SK-N-SH treated with all-trans-retinoic acid at 6 μM for 48 hours (cell line): ENCODE measurements at regions not wholly inside any gene's neighbourhood (a gene's known extent, or its start where the extent isn't known, plus 50 kb on each side); places are given as distances from the start of the nearest gene placed in this dataset.

Experiments used
- ATAC-seq: fragments of 200-7000 bp; cut with Tn5 transposase; 3 replicates; pipeline ENCODE4 v1.9.1; 2020; ENCODE audit warnings: mild to moderate bottlenecking, moderate library complexity
- ARNTL ChIP-seq: fragments of 450-650 bp; formaldehyde crosslinking; IDR thresholded peaks from 2 replicates; pipeline ENCODE4 v1.5.0; 2020; ENCODE audit warnings: low read depth, mild to moderate bottlenecking, moderate library complexity, borderline replicate concordance
- BACH2 ChIP-seq: fragments of 250-450 bp; sonication (Bioruptor Pico); IDR thresholded peaks from 2 replicates; pipeline ENCODE4 v1.9.0; 2021; ENCODE audit warnings: mild to moderate bottlenecking, borderline replicate concordance
- CREB5 ChIP-seq: fragments of 250-450 bp; sonication (Bioruptor Pico); IDR thresholded peaks from 2 replicates; pipeline ENCODE4 v1.5.1; 2020; ENCODE audit warnings: low read depth, mild to moderate bottlenecking, moderate library complexity
- CSDC2 ChIP-seq: fragments of 250-450 bp; sonication (Bioruptor Pico); IDR thresholded peaks from 2 replicates; pipeline ENCODE4 v1.5.0; 2020; ENCODE audit warnings: mild to moderate bottlenecking, moderate library complexity
- CSRNP3 ChIP-seq: fragments of 250-450 bp; sonication (Bioruptor Pico); IDR thresholded peaks from 2 replicates; pipeline ENCODE4 v1.5.1; 2021; ENCODE audit warnings: mild to moderate bottlenecking, moderate library complexity
- ESRRG ChIP-seq: fragments of 250-450 bp; sonication (Bioruptor Pico); IDR thresholded peaks from 2 replicates; pipeline ENCODE4 v1.6.1; 2021; ENCODE audit warnings: mild to moderate bottlenecking
- GLIS3 ChIP-seq: fragments of 250-450 bp; sonication (Bioruptor Pico); IDR thresholded peaks from 2 replicates; pipeline ENCODE4 v1.5.0; 2020; ENCODE audit warnings: mild to moderate bottlenecking, moderate library complexity
- ISL1 ChIP-seq: fragments of 250-450 bp; sonication (Bioruptor Pico); IDR thresholded peaks from 2 replicates; pipeline ENCODE4 v2.1.2; 2022; ENCODE audit warnings: mild to moderate bottlenecking, moderate library complexity
- OSR1 ChIP-seq: fragments of 250-450 bp; sonication (Bioruptor Pico); IDR thresholded peaks from 2 replicates; pipeline ENCODE4 v1.8.0; 2022; ENCODE audit warnings: moderate library complexity, mild to moderate bottlenecking, inconsistent platforms
- PATZ1 ChIP-seq: fragments of 250-450 bp; sonication (Bioruptor Pico); IDR thresholded peaks from 2 replicates; pipeline ENCODE4 v1.8.0; 2020; ENCODE audit warnings: mild to moderate bottlenecking, moderate library complexity, borderline replicate concordance
- POU6F1 ChIP-seq: fragments of 250-450 bp; sonication (Bioruptor Pico); IDR thresholded peaks from 2 replicates; pipeline ENCODE4 v1.8.0; 2021; ENCODE audit warnings: low read depth, mild to moderate bottlenecking, moderate library complexity, borderline replicate concordance
- PPARA ChIP-seq: fragments of 250-450 bp; sonication (Bioruptor Pico); IDR thresholded peaks from 2 replicates; pipeline ENCODE4 v1.5.0; 2020; ENCODE audit warnings: mild to moderate bottlenecking, borderline replicate concordance
- RARB ChIP-seq: fragments of 250-450 bp; sonication (Bioruptor Pico); IDR thresholded peaks from 2 replicates; pipeline ENCODE4 v1.8.0; 2021; ENCODE audit warnings: mild to moderate bottlenecking, moderate library complexity
- SNAI2 ChIP-seq: fragments of 250-450 bp; sonication (Bioruptor Pico); IDR thresholded peaks from 2 replicates; pipeline ENCODE4 v1.5.0; 2020; ENCODE audit warnings: mild to moderate bottlenecking, moderate library complexity
- TCF4 ChIP-seq: fragments of 250-450 bp; sonication (Bioruptor Pico); IDR thresholded peaks from 2 replicates; pipeline ENCODE4 v1.8.0; 2021; ENCODE audit warnings: mild to moderate bottlenecking, moderate library complexity, borderline replicate concordance
- TOX ChIP-seq: fragments of 250-450 bp; sonication (Bioruptor Pico); IDR thresholded peaks from 2 replicates; pipeline ENCODE4 v1.8.0; 2021; ENCODE audit warnings: mild to moderate bottlenecking, moderate library complexity, borderline replicate concordance
- TSHZ2 ChIP-seq: fragments of 250-450 bp; sonication (Bioruptor Pico); IDR thresholded peaks from 2 replicates; pipeline ENCODE4 v1.5.0; 2020; ENCODE audit warnings: mild to moderate bottlenecking, moderate library complexity
- ZC3H10 ChIP-seq: fragments of 250-450 bp; sonication (Bioruptor Pico); IDR thresholded peaks from 2 replicates; pipeline ENCODE4 v1.5.1; 2021; ENCODE audit warnings: mild to moderate bottlenecking, moderate library complexity
- ZFP3 ChIP-seq: fragments of 250-450 bp; sonication (Bioruptor Pico); IDR thresholded peaks from 2 replicates; pipeline ENCODE4 v1.5.0; 2020; ENCODE audit warnings: mild to moderate bottlenecking, moderate library complexity
- ZFP30 ChIP-seq: fragments of 450-650 bp; formaldehyde crosslinking; IDR thresholded peaks from 2 replicates; pipeline ENCODE4 v1.5.0; 2022; ENCODE audit warnings: mild to moderate bottlenecking, moderate library complexity
- ZNF565 ChIP-seq: fragments of 450-650 bp; formaldehyde crosslinking; conservative IDR thresholded peaks from 2 replicates; pipeline ENCODE4 v1.5.0; 2020; ENCODE audit warnings: low read depth, mild to moderate bottlenecking, moderate library complexity
- ZNF70 ChIP-seq: fragments of 450-650 bp; formaldehyde crosslinking; IDR thresholded peaks from 2 replicates; pipeline ENCODE4 v1.5.0; 2020; ENCODE audit warnings: mild to moderate bottlenecking, moderate library complexity

- no peak for TF ChIP-seq CSRNP3
- no peak for TF ChIP-seq ZNF565
- no peak for TF ChIP-seq PPARA (CRISPR knock-in tag)
- TF ChIP-seq ZFP30 = no peak
- TF ChIP-seq TOX (CRISPR knock-in tag) = no peak
- no peak for TF ChIP-seq ISL1 (CRISPR knock-in tag)
- TF ChIP-seq SNAI2 = no peak
- TF ChIP-seq CREB5 = no peak
- no peak for TF ChIP-seq ZC3H10 (CRISPR knock-in tag)
- TF ChIP-seq ZNF70 (CRISPR knock-in tag) = no peak
- TF ChIP-seq ARNTL (CRISPR knock-in tag) = no peak
- no peak for TF ChIP-seq TSHZ2 (CRISPR knock-in tag)
- no peak for TF ChIP-seq BACH2 (CRISPR knock-in tag)
- TF ChIP-seq POU6F1 = no peak
- no peak for TF ChIP-seq TCF4
- no peak for ATAC-seq
Observed at GRCh38 chr12:125436686-125437085, 371.5 kb downstream of the AACS start.

- ATAC-seq = no peak
- no peak for TF ChIP-seq ZNF565
- no peak for TF ChIP-seq TCF4
- TF ChIP-seq OSR1 (CRISPR knock-in tag) = no peak
- no peak for TF ChIP-seq TOX (CRISPR knock-in tag)
- no peak for TF ChIP-seq ESRRG
- TF ChIP-seq SNAI2 = no peak
- no peak for TF ChIP-seq RARB
- no peak for TF ChIP-seq CSDC2 (CRISPR knock-in tag)
- TF ChIP-seq PATZ1 (CRISPR knock-in tag) = no peak
- TF ChIP-seq ZC3H10 (CRISPR knock-in tag) = no peak
- TF ChIP-seq ZFP3 = no peak
- no peak for TF ChIP-seq ZNF70 (CRISPR knock-in tag)
- TF ChIP-seq ZFP30 = no peak
- no peak for TF ChIP-seq PPARA (CRISPR knock-in tag)
- TF ChIP-seq ISL1 (CRISPR knock-in tag) = no peak
Observed at GRCh38 chr12:125440399-125440798, 375.2 kb downstream of the AACS start.

GRCh38 chr12:125443341-125443740 is 378.1 kb downstream of the AACS start:
- no peak for ATAC-seq
- TF ChIP-seq TOX (CRISPR knock-in tag) (no peak), CREB5 (no peak), PATZ1 (CRISPR knock-in tag) (no peak), ZNF565 (no peak), POU6F1 (no peak), ARNTL (CRISPR knock-in tag) (no peak), GLIS3 (CRISPR knock-in tag) (no peak), RARB (no peak), OSR1 (CRISPR knock-in tag) (no peak), ESRRG (no peak), ZNF70 (CRISPR knock-in tag) (no peak), CSDC2 (CRISPR knock-in tag) (no peak), CSRNP3 (no peak)
